H4 (cell line): ENCODE measurements at regions not wholly inside any gene's neighbourhood (a gene's known extent, or its start where the extent isn't known, plus 50 kb on each side); places are given as distances from the start of the nearest gene placed in this dataset.

Source experiments
- DNase-seq: peaks from one replicate; pipeline ENCODE4 v3.0.0-alpha.2; 2015; ENCODE audit warnings: low spot score

GRCh38 chr2:123917241-123917640 lies 107.8 kb upstream of the CNTNAP5 start:
- no peak for DNase-seq

GRCh38 chr2:123928358-123928757 lies 96.7 kb upstream of the CNTNAP5 start:
- no peak for DNase-seq

- DNase-seq, result peak; percentile 8
These were observed 89.7 kb upstream of the CNTNAP5 start for GRCh38 chr2:123935405-123935804.

- DNase-seq, result peak; percentile 56
These were observed 71.2 kb upstream of the CNTNAP5 start for GRCh38 chr2:123953846-123954245.

- DNase-seq, result no peak
These were observed 67.1 kb upstream of the CNTNAP5 start for GRCh38 chr2:123958011-123958410.

- no peak for DNase-seq
These were observed 63.5 kb upstream of the CNTNAP5 start for GRCh38 chr2:123961576-123961975.

GRCh38 chr2:123971564-123972318 lies 53.3 kb upstream of the CNTNAP5 start:
- DNase-seq, result no peak
